Prostate gland (tissue), 2 donors: ENCODE measurements at regions not wholly inside any gene's neighbourhood (a gene's known extent, or its start where the extent isn't known, plus 50 kb on each side); places are given as distances from the start of the nearest gene placed in this dataset.
A peak's percentile ranks its signal among the peaks of the same experiment; 100 is the strongest.

Source experiments
- DNase-seq: peaks from one replicate; pipeline ENCODE4 v3.0.0-alpha.2; 2019; ENCODE audit warnings: low spot score
- H3K27ac ChIP-seq, 2 donors: fragments of 200-600 bp; sonication (generic); 2 replicates each; pipeline ENCODE4 v1.5.1; 2017 to 2019
- H3K27me3 ChIP-seq: fragments of 200-600 bp; sonication (generic); replicated peaks from 2 replicates; pipeline ENCODE4 v1.5.1; 2019; ENCODE audit not compliant: insufficient read depth
- H3K36me3 ChIP-seq, 2 donors: fragments of 200-600 bp; sonication (generic); 1 replicate in 1 of 2; 2 replicates in 1 of 2; pipeline versions ENCODE4 v1.5.1 to v1.8.1; 2017 to 2019
- H3K4me1 ChIP-seq: fragments of 200-600 bp; sonication (generic); replicated peaks from 2 replicates; pipeline ENCODE4 v1.5.1; 2019
- H3K4me3 ChIP-seq, 2 donors: fragments of 200-600 bp; sonication (generic); 2 replicates each; pipeline ENCODE4 v1.5.1; 2017 to 2019
- H3K9me3 ChIP-seq: fragments of 200-600 bp; sonication (generic); 2 replicates; pipeline ENCODE4 v1.5.1; 2017
- CTCF ChIP-seq, 4 experiments: fragments of 200-600 bp in 2 of 4; fragments of 450-650 bp in 2 of 4; sonication (generic) in 2 of 4; IDR thresholded peaks; 1 replicate in 3 of 4; 2 replicates in 1 of 4; pipeline ENCODE4 v1.5.1; 2016 to 2019; ENCODE audit warnings: antibody characterized with exemption in 4 of 4, mild to moderate bottlenecking in 2 of 4, moderate library complexity in 2 of 4
- POLR2A ChIP-seq: fragments of 450-650 bp; IDR thresholded peaks from one replicate; pipeline ENCODE4 v1.6.1; 2016; ENCODE audit warnings: antibody characterized with exemption, mild to moderate bottlenecking
- POLR2AphosphoS5 ChIP-seq: sonication (generic); formaldehyde crosslinking; IDR thresholded peaks from one replicate; pipeline ENCODE4 v1.6.1; 2017; ENCODE audit warnings: antibody characterized with exemption
- WGBS: methylation state at CpG from one replicate; pipeline ENCODE4 v1.1.5; 2018; 5-methylcytosine and 5-hydroxymethylcytosine counted together
- intact Hi-C: fragments of 100-400 bp; cut with DNase I; formaldehyde crosslinking; loops from one replicate; pipeline ENCODE4 v1.14.2; 2022

- no peak for DNase-seq
- Histone ChIP-seq H3K27me3 (no peaks in the 10 kb centered on the region), H3K4me3 (no peak overlapping the region), H3K27ac (no peak overlapping the region), H3K4me1 (no peaks in the 10 kb centered on the region), H3K36me3 (no peaks in the 10 kb centered on the region), H3K9me3 (no peaks in the 10 kb centered on the region)
- 67% methylated on average over 5 of the region's 5 CpGs for WGBS
- intact Hi-C loops = no loop called here
- TF ChIP-seq CTCF (IDR thresholded peaks at IDR 0.05) = no peak
- TF ChIP-seq POLR2AphosphoS5 = peak; percentile 40
These were observed 336.9 kb upstream of the NR3C2 start for GRCh38 chr4:148778980-148779675.

GRCh38 chr4:148776941-148777340 lies 334.7 kb upstream of the NR3C2 start:
- no peak overlapping the region for H3K27ac ChIP-seq
- no peaks in the 10 kb centered on the region for H3K27me3 ChIP-seq
- no peaks in the 10 kb centered on the region for H3K9me3 ChIP-seq
- 66% methylated on average over 3 of the region's 3 CpGs for WGBS
- TF ChIP-seq POLR2A (no peak), CTCF (IDR thresholded peaks at IDR 0.05) (no peak), POLR2AphosphoS5 (no peak)
- no peak overlapping the region for H3K4me3 ChIP-seq
- no peak for DNase-seq
- H3K36me3 ChIP-seq = no peaks in the 10 kb centered on the region
- no peaks in the 10 kb centered on the region for H3K4me1 ChIP-seq
- intact Hi-C loops = no loop called here

GRCh38 chr4:148774134-148774533 lies 331.9 kb upstream of the NR3C2 start:
- DNase-seq = no peak
- Histone ChIP-seq H3K27ac (no peak overlapping the region), H3K36me3 (no peaks in the 10 kb centered on the region), H3K27me3 (no peaks in the 10 kb centered on the region), H3K9me3 (no peaks in the 10 kb centered on the region), H3K4me3 (no peak overlapping the region), H3K4me1 (no peaks in the 10 kb centered on the region)
- intact Hi-C loops = no loop called here
- TF ChIP-seq POLR2A (no peak), CTCF (IDR thresholded peaks at IDR 0.05) (no peak), POLR2AphosphoS5 (no peak)
- 63% methylated on average over 3 of the region's 3 CpGs for WGBS

GRCh38 chr4:148773313-148773712 lies 331.1 kb upstream of the NR3C2 start:
- Histone ChIP-seq H3K4me3 (no peak overlapping the region), H3K27ac (no peak overlapping the region), H3K36me3 (no peaks in the 10 kb centered on the region), H3K9me3 (no peaks in the 10 kb centered on the region), H3K4me1 (no peaks in the 10 kb centered on the region), H3K27me3 (no peaks in the 10 kb centered on the region)
- DNase-seq = no peak
- 69% methylated on average over 2 of the region's 2 CpGs for WGBS
- TF ChIP-seq POLR2A (no peak), CTCF (IDR thresholded peaks at IDR 0.05) (no peak)
- intact Hi-C loops = no loop called here

- DNase-seq = no peak
- Histone ChIP-seq H3K27ac (no peak overlapping the region), H3K27me3 (no peaks in the 10 kb centered on the region)
These were observed 328.6 kb upstream of the NR3C2 start for GRCh38 chr4:148770848-148771247.

More at GRCh38 chr4:148770848-148771247, 328.6 kb upstream of the NR3C2 start:
- no peaks in the 10 kb centered on the region for H3K36me3 ChIP-seq
- intact Hi-C loops = no loop called here
- H3K4me3 ChIP-seq = no peak overlapping the region
- H3K4me1 ChIP-seq = no peaks in the 10 kb centered on the region
- no peaks in the 10 kb centered on the region for H3K9me3 ChIP-seq
- TF ChIP-seq POLR2AphosphoS5 (no peak), POLR2A (no peak), CTCF (IDR thresholded peaks at IDR 0.05) (no peak)
